ENCODE measurements at regions not wholly inside any gene's neighbourhood (a gene's known extent, or its start where the extent isn't known, plus 50 kb on each side); places are given as distances from the start of the nearest gene placed in this dataset.

- no peak overlapping the region for H3K27ac ChIP-seq
- TF ChIP-seq, protein P1, sequence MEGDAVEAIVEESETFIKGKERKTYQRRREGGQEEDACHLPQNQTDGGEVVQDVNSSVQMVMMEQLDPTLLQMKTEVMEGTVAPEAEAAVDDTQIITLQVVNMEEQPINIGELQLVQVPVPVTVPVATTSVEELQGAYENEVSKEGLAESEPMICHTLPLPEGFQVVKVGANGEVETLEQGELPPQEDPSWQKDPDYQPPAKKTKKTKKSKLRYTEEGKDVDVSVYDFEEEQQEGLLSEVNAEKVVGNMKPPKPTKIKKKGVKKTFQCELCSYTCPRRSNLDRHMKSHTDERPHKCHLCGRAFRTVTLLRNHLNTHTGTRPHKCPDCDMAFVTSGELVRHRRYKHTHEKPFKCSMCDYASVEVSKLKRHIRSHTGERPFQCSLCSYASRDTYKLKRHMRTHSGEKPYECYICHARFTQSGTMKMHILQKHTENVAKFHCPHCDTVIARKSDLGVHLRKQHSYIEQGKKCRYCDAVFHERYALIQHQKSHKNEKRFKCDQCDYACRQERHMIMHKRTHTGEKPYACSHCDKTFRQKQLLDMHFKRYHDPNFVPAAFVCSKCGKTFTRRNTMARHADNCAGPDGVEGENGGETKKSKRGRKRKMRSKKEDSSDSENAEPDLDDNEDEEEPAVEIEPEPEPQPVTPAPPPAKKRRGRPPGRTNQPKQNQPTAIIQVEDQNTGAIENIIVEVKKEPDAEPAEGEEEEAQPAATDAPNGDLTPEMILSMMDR (IDR thresholded peaks at IDR 0.05): no peak
- TF ChIP-seq ZFX (IDR thresholded peaks at IDR 0.05; ENCODE audit: borderline replicate concordance): no peak
Measured at GRCh38 chr9:121558473-121558872, 58.8 kb upstream of the GGTA1 start.

DNA sequence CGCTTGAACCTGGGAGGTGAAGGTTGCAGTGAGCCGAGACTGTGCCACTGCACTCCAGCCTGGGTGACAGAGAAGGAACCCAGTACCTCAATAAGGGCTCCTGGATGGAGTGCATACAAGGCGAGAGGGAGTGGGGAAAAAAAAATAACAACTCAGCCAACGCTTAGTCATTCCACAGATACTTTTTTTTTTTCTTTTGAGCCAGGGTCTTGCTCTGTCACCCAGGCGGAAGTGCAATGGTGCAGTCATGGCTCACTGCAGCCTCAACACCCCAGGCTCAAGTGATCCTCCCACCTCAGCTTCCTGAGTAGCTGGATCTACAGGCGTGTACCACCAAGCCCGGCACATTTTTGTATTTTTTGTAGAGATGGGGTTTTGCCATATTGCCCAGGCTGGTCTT is 59.5 kb upstream of the GGTA1 start:
- TF ChIP-seq, protein P1 (IDR thresholded peaks at IDR 0.05): no peak
- TF ChIP-seq ZFX (IDR thresholded peaks at IDR 0.05; ENCODE audit: borderline replicate concordance): no peak
- H3K27ac ChIP-seq: no peak overlapping the region

DNA sequence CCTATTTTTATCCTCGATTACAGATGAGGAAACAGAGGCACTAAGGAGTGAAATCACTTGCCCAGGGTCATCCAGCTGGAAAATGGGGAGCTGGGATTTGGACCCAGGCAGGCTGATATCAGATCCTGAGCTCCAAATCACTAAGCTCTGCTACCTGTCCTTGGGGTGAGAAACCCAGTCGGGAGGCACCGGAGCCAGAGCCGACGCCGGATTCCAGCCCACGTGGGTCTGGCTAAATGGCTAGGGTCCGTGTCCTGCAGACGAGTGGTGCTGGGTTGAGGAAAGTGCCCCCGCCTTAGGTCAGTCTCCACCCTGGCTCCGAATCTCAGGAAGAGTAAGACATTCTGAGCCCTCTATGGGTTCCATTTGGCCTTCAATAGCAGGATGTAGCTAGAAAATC is 61.3 kb upstream of the GGTA1 start:
- no peak for TF ChIP-seq ZFX (IDR thresholded peaks at IDR 0.05; ENCODE audit: borderline replicate concordance)
- TF ChIP-seq, protein P1 (IDR thresholded peaks at IDR 0.05): no peak
- no peak overlapping the region for H3K27ac ChIP-seq

GRCh38 chr9:121561385-121562222 is 62.0 kb upstream of the GGTA1 start:
- no peak for TF ChIP-seq ZFX (IDR thresholded peaks at IDR 0.05; ENCODE audit: borderline replicate concordance)
- TF ChIP-seq, protein P1 (IDR thresholded peaks at IDR 0.05): no peak
- no peak overlapping the region for H3K27ac ChIP-seq

DNA sequence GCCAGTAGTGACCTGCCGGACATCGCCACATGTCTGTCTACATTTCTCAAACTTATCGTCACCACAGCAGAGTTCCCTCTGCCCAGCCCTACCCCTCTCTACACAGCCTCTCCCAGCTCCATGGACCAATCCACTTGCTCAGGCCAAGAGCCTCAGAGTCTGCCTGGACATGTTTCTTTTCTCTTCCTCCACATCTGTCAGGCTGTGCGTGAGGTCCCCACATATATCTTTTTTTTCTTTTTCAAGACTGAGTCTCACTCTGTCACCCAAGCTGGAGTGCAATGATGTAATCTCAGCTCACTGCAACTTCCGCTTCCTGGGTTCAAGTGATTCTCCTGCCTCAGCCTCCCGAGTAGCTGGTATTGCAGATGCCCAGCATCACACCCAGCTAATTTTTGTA is 62.7 kb upstream of the GGTA1 start:
- TF ChIP-seq ZFX (IDR thresholded peaks at IDR 0.05; ENCODE audit: borderline replicate concordance): no peak
- TF ChIP-seq, protein P1 (IDR thresholded peaks at IDR 0.05): no peak
- H3K27ac ChIP-seq: no peak overlapping the region

DNA sequence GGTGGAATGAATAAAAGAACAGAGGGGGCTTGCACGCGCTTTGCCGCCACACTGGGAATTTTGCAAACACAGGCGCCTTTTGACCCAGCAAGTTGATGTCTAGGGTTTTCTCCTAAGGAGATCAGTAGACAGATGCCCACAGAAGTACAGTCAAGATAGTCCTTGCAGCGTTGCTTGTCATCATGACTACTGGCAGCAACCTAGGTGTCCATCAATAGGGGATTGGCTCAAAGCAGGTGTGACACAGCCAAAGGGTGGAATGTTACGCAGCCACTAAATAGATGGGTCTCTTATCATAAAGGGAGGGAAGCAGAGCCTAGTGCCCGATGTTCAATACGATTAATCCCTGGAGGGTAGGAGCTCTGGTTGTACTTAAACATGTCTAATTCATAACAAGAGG is 63.8 kb upstream of the GGTA1 start:
- H3K27ac ChIP-seq: no peak overlapping the region
- TF ChIP-seq, protein P1 (IDR thresholded peaks at IDR 0.05): no peak
- TF ChIP-seq ZFX (IDR thresholded peaks at IDR 0.05; ENCODE audit: borderline replicate concordance): no peak

GRCh38 chr9:121563881-121564460 is 64.3 kb upstream of the GGTA1 start:
- H3K27ac ChIP-seq: no peak overlapping the region
- no peak for TF ChIP-seq ZFX (IDR thresholded peaks at IDR 0.05; ENCODE audit: borderline replicate concordance)
- TF ChIP-seq, protein P1 (IDR thresholded peaks at IDR 0.05): no peak
